K562 (cell line): ENCODE measurements at regions not wholly inside any gene's neighbourhood (a gene's known extent, or its start where the extent isn't known, plus 50 kb on each side); places are given as distances from the start of the nearest gene placed in this dataset.

Experiments used
- ATAC-seq: fragments of 200-7000 bp; cut with Tn5 transposase; 3 replicates; pipeline ENCODE4 v1.9.1; 2020; ENCODE audit warnings: moderate library complexity
- BruUV-seq: library from RNA; stranded (reverse); fragments of 400-500 nt; replicated peaks from 2 replicates; lab custom pipeline; 2021; lab: Mats Ljungman, UMichigan
- CTCF ChIA-PET: fragments of 300-600 bp; formaldehyde crosslinking; extraction: SDS; loops from one replicate; lab custom pipeline; 2021; ENCODE audit warnings: low intra/inter-chr PET ratio; lab: Yijun Ruan, JAX
- POLR2A ChIA-PET: fragments of 300-600, 350-650 bp; sonication (Branson Sonifier 250); formaldehyde crosslinking; extraction: SDS; loops from one replicate; lab custom pipeline; 2021; ENCODE audit warnings: antibody characterized with exemption, inconsistent platforms; lab: Yijun Ruan, JAX
- DNase-seq, 4 experiments: peaks; one replicate each; pipeline versions ENCODE4 v3.0.0 to v3.0.0-alpha.2; 2011 to 2018; ENCODE audit warnings: low spot score in 3 of 4, mixed read lengths in 3 of 4; ENCODE audit errors: extremely low read depth in 1 of 4
- FAIRE-seq: peaks from 2 replicates; lab custom pipeline; 2011; peaks lifted over from hg19 to GRCh38; lab: Jason Lieb, UNC
- H2AFZ ChIP-seq: 2 replicates; pipeline ENCODE4 v1.6.0; 2011; ENCODE audit warnings: low read depth, low read length, control low read depth, inconsistent platforms
- H3K27ac ChIP-seq: fragments of 200-600 bp; 3 replicates; pipeline ENCODE4 v1.8.0; 2011; ENCODE audit warnings: low read depth, mild to moderate bottlenecking, control low read depth, inconsistent platforms, low read length, moderate library complexity, mixed read lengths; ENCODE audit errors: extremely low read depth
- H3K27me3 ChIP-seq, 2 experiments: fragments of 300-600 bp in 1 of 2; 2 replicates in 1 of 2; 3 replicates in 1 of 2; pipeline versions ENCODE4 v1.6.0 to v1.8.0; 2011; ENCODE audit warnings: inconsistent platforms in 2 of 2, low read length in 2 of 2, mild to moderate bottlenecking in 1 of 2, mixed read lengths in 1 of 2, moderate library complexity in 1 of 2; ENCODE audit not compliant: control insufficient read depth in 2 of 2, insufficient read depth in 2 of 2
- H3K36me3 ChIP-seq: fragments of 300-600 bp; 3 replicates; pipeline ENCODE4 v1.8.0; 2011; ENCODE audit warnings: mild to moderate bottlenecking, low read length, inconsistent platforms; ENCODE audit not compliant: control insufficient read depth, insufficient read depth
- H3K4me1 ChIP-seq, 2 experiments: fragments of 200-600 bp in 1 of 2; replicated peaks in 1 of 2; 2 replicates in 1 of 2; 3 replicates in 1 of 2; pipeline versions ENCODE4 v1.5.1 to v1.8.0; 2011; ENCODE audit warnings: inconsistent platforms in 2 of 2, low read length in 2 of 2, mild to moderate bottlenecking in 1 of 2, mixed read lengths in 1 of 2, moderate library complexity in 1 of 2; ENCODE audit not compliant: control insufficient read depth in 2 of 2, insufficient read depth in 2 of 2
- H3K4me2 ChIP-seq: 2 replicates; pipeline ENCODE4 v1.6.1; 2011; ENCODE audit warnings: low read length, control low read depth, inconsistent platforms, mixed read lengths; ENCODE audit not compliant: insufficient read depth
- H3K4me3 ChIP-seq: fragments of 200-600 bp; sonication (generic), shearing (Covaris generic); 2 replicates; pipeline ENCODE4 v1.5.1; 2016; ENCODE audit warnings: control low read depth, inconsistent platforms
- H3K79me2 ChIP-seq: fragments of 200-600 bp; 3 replicates; pipeline ENCODE4 v1.8.0; 2011; ENCODE audit warnings: low read length, inconsistent platforms; ENCODE audit not compliant: control insufficient read depth, insufficient read depth
- H3K9ac ChIP-seq, 2 experiments: 2 replicates each; pipeline versions ENCODE4 v1.6.0 to v1.6.1; 2011; ENCODE audit warnings: low read depth in 2 of 2, low read length in 2 of 2, control low read depth in 1 of 2, inconsistent platforms in 1 of 2, mild to moderate bottlenecking in 1 of 2, mixed read lengths in 1 of 2; ENCODE audit not compliant: insufficient read depth in 1 of 2
- H3K9me1 ChIP-seq: one replicate; pipeline ENCODE4 v1.6.0; 2011; ENCODE audit warnings: inconsistent platforms, mild to moderate bottlenecking, low read length, moderate library complexity; ENCODE audit not compliant: control insufficient read depth, insufficient read depth
- H3K9me3 ChIP-seq: replicated peaks from 2 replicates; pipeline ENCODE4 v1.5.1; 2011; ENCODE audit warnings: low read depth, low read length, inconsistent platforms; ENCODE audit not compliant: control insufficient read depth, insufficient read depth
- H4K20me1 ChIP-seq: replicated peaks from 2 replicates; pipeline ENCODE4 v1.6.1; 2011; ENCODE audit warnings: low read length, inconsistent platforms, mixed read lengths; ENCODE audit not compliant: control insufficient read depth, insufficient read depth
- C11orf30 ChIP-seq: fragments of 450-650 bp; IDR thresholded peaks from 2 replicates; pipeline ENCODE4 v1.6.1; 2016; ENCODE audit warnings: low read depth, mild to moderate bottlenecking
- MAFF ChIP-seq: IDR thresholded peaks from 2 replicates; pipeline ENCODE4 v1.6.1; 2012; ENCODE audit warnings: low read length, improper control_type of control experiment
- MAFG ChIP-seq: fragments of 450-650 bp; conservative IDR thresholded peaks from 2 replicates; pipeline ENCODE4 v1.6.1; 2016; ENCODE audit warnings: missing genetic modification characterization, missing compliant biosample characterization
- MAFK ChIP-seq: IDR thresholded peaks from 2 replicates; pipeline ENCODE4 v1.6.1; 2011; ENCODE audit warnings: low read length, improper control_type of control experiment
- RFX1 ChIP-seq: fragments of 450-650 bp; IDR thresholded peaks from 2 replicates; pipeline ENCODE4 v1.6.1; 2016; ENCODE audit warnings: mild to moderate bottlenecking, moderate library complexity
- ZNF316 ChIP-seq: fragments of 450-650 bp; IDR thresholded peaks from 2 replicates; pipeline ENCODE4 v1.6.1; 2016
- WGBS: fragments of 100-300 bp; shearing (Covaris generic); methylation state at CpG from one replicate; pipeline ENCODE4 v1.1.6; 2016; ENCODE audit warnings: low coverage, mixed read lengths; ENCODE audit not compliant: insufficient coverage; ENCODE audit errors: missing lambda C conversion rate; 5-methylcytosine and 5-hydroxymethylcytosine counted together
- in situ Hi-C: fragments of 300-500 bp; cut with MboI; formaldehyde crosslinking; loops from 4 replicates; pipeline ENCODE4 v1.15.0; 2018; ENCODE audit warnings: inconsistent platforms, mixed read lengths
- intact Hi-C: fragments of 100-400 bp; cut with micrococcal nuclease; formaldehyde crosslinking; loops from 2 replicates; pipeline ENCODE4 v1.14.2; 2022
- TF ChIP-seq, protein P1 (sequence below): sonication (generic); formaldehyde crosslinking; IDR thresholded peaks from 2 replicates; pipeline ENCODE4 v1.8.0; 2022; ENCODE audit warnings: mild to moderate bottlenecking, missing genetic modification reagents, borderline replicate concordance
- TF ChIP-seq, protein P2 (sequence below), 3 experiments: IDR thresholded peaks in 2 of 3; conservative IDR thresholded peaks in 1 of 3; 2 replicates each; pipeline ENCODE4 v1.5.1; 2011 to 2012; ENCODE audit warnings: low read length in 3 of 3, mild to moderate bottlenecking in 3 of 3, control low read depth in 2 of 3, improper control_type of control experiment in 1 of 3, inconsistent platforms in 1 of 3, low read depth in 1 of 3, mixed read lengths in 1 of 3, moderate library complexity in 1 of 3; ENCODE audit not compliant: insufficient read depth in 2 of 3
- TF ChIP-seq, protein P3 (sequence below): fragments of 450-650 bp; IDR thresholded peaks from 2 replicates; pipeline ENCODE4 v1.6.1; 2018; ENCODE audit not compliant: partially characterized antibody

DNA sequence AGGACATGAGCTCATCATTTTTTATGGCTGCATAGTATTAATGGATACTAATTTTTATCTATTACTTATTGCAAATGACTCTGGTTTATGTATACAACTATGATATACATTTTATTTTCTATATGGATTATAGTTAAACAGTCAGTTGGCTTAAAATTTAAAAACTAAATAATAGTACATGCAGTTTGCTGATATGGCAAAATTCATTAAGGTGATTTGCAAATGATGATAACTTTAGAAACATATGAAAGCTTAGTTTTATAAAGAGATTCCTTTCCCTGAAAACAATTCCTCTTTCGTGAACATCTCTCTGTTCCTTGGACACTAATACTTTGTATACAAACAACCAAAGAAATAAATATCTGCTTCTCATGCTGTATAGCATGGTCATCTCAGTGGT, 165.5 kb upstream of the SEMA3E start:
- in situ Hi-C loops = no loop called here

More for the DNA sequence above, 165.5 kb upstream of the SEMA3E start:
- no peak overlapping the region for H2AFZ ChIP-seq
- no peaks in the 10 kb centered on the region for H3K79me2 ChIP-seq
- H3K27ac ChIP-seq = no peak overlapping the region
- FAIRE-seq = no peak
- CTCF ChIA-PET = no interaction called here
- H3K9me1 ChIP-seq = no peaks in the 10 kb centered on the region
- no TSS peak for BruUV-seq
- no peak for DNase-seq
- H3K4me1 ChIP-seq = no peaks in the 10 kb centered on the region
- intact Hi-C loops = no loop called here
- H3K9ac ChIP-seq = no peak overlapping the region
- ATAC-seq = no peak
- no peaks in the 10 kb centered on the region; the same call in 1 of the 2 replicates for H3K9me3 ChIP-seq
- no peak overlapping the region for H3K4me3 ChIP-seq
- 3% methylated on average over 1 of the region's 1 CpG for WGBS
- H4K20me1 ChIP-seq = no peaks in the 10 kb centered on the region
- POLR2A ChIA-PET = no interaction called here
- H3K36me3 ChIP-seq = no peaks in the 10 kb centered on the region
- TF ChIP-seq MAFK (peak; percentile 57; the same call in 1 of the 2 replicates), C11orf30 (peak; percentile 35; the same call in 1 of the 2 replicates), MAFF (peak; percentile 24; the same call in 1 of the 2 replicates), RFX1 (no peak), ZNF316 (peak; percentile 78), MAFG (tag) (peak; percentile 44; the same call in 1 of the 2 replicates)
- TF ChIP-seq, protein P1, sequence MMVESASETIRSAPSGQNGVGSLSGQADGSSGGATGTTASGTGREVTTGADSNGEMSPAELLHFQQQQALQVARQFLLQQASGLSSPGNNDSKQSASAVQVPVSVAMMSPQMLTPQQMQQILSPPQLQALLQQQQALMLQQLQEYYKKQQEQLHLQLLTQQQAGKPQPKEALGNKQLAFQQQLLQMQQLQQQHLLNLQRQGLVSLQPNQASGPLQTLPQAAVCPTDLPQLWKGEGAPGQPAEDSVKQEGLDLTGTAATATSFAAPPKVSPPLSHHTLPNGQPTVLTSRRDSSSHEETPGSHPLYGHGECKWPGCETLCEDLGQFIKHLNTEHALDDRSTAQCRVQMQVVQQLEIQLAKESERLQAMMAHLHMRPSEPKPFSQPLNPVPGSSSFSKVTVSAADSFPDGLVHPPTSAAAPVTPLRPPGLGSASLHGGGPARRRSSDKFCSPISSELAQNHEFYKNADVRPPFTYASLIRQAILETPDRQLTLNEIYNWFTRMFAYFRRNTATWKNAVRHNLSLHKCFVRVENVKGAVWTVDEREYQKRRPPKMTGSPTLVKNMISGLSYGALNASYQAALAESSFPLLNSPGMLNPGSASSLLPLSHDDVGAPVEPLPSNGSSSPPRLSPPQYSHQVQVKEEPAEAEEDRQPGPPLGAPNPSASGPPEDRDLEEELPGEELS (CRISPR knock-in tag) = no peak
- TF ChIP-seq, protein P2, sequence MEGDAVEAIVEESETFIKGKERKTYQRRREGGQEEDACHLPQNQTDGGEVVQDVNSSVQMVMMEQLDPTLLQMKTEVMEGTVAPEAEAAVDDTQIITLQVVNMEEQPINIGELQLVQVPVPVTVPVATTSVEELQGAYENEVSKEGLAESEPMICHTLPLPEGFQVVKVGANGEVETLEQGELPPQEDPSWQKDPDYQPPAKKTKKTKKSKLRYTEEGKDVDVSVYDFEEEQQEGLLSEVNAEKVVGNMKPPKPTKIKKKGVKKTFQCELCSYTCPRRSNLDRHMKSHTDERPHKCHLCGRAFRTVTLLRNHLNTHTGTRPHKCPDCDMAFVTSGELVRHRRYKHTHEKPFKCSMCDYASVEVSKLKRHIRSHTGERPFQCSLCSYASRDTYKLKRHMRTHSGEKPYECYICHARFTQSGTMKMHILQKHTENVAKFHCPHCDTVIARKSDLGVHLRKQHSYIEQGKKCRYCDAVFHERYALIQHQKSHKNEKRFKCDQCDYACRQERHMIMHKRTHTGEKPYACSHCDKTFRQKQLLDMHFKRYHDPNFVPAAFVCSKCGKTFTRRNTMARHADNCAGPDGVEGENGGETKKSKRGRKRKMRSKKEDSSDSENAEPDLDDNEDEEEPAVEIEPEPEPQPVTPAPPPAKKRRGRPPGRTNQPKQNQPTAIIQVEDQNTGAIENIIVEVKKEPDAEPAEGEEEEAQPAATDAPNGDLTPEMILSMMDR (IDR thresholded peaks at IDR 0.05 in 2 of 3, conservative IDR thresholded peaks at IDR 0.05 in 1 of 3; ENCODE audit: insufficient read depth in 2 of 3, low read depth in 1 of 3, low read length in 3 of 3) = no peak
- TF ChIP-seq, protein P3, sequence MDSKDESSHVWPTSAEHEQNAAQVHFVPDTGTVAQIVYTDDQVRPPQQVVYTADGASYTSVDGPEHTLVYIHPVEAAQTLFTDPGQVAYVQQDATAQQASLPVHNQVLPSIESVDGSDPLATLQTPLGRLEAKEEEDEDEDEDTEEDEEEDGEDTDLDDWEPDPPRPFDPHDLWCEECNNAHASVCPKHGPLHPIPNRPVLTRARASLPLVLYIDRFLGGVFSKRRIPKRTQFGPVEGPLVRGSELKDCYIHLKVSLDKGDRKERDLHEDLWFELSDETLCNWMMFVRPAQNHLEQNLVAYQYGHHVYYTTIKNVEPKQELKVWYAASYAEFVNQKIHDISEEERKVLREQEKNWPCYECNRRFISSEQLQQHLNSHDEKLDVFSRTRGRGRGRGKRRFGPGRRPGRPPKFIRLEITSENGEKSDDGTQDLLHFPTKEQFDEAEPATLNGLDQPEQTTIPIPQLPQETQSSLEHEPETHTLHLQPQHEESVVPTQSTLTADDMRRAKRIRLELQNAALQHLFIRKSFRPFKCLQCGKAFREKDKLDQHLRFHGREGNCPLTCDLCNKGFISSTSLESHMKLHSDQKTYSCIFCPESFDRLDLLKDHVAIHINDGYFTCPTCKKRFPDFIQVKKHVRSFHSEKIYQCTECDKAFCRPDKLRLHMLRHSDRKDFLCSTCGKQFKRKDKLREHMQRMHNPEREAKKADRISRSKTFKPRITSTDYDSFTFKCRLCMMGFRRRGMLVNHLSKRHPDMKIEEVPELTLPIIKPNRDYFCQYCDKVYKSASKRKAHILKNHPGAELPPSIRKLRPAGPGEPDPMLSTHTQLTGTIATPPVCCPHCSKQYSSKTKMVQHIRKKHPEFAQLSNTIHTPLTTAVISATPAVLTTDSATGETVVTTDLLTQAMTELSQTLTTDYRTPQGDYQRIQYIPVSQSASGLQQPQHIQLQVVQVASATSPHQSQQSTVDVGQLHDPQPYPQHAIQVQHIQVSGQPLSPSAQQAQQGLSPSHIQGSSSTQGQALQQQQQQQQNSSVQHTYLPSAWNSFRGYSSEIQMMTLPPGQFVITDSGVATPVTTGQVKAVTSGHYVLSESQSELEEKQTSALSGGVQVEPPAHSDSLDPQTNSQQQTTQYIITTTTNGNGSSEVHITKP = no peak
- TF ChIP-seq, all 486 proteins: peak for 5
- Histone ChIP-seq H3K4me2 (no peak overlapping the region), H3K27me3 (no peaks in the 10 kb centered on the region)
